ENCODE measurements at regions not wholly inside any gene's neighbourhood (a gene's known extent, or its start where the extent isn't known, plus 50 kb on each side); places are given as distances from the start of the nearest gene placed in this dataset.

- DNase-seq: no peak
Measured at GRCh38 chr2:19029655-19030054, 328.8 kb downstream of the OSR1 start.

- DNase-seq: no peak
Measured at GRCh38 chr2:19028587-19029375, 329.6 kb downstream of the OSR1 start.

GRCh38 chr2:19027626-19028025 is 330.8 kb downstream of the OSR1 start:
- DNase-seq: no peak

GRCh38 chr2:19026261-19026660 is 332.2 kb downstream of the OSR1 start:
- no peak for DNase-seq

- no peak for DNase-seq
Measured at GRCh38 chr2:19022334-19022733, 336.1 kb downstream of the OSR1 start.

- DNase-seq: no peak
Measured at GRCh38 chr2:19021721-19022120, 336.7 kb downstream of the OSR1 start.

GRCh38 chr2:19021100-19021476 is 337.3 kb downstream of the OSR1 start:
- no peak for DNase-seq

GRCh38 chr2:19020144-19021099 is 338.0 kb downstream of the OSR1 start:
- no peak for DNase-seq

- no peak for DNase-seq
Measured at GRCh38 chr2:19009510-19009909, 348.9 kb downstream of the OSR1 start.

GRCh38 chr2:19003554-19003953 is 354.9 kb downstream of the OSR1 start:
- no peak for DNase-seq

GRCh38 chr2:19000776-19001175 is 357.6 kb downstream of the OSR1 start:
- DNase-seq: no peak

- no peak for DNase-seq
Measured at GRCh38 chr2:18999198-18999597, 359.2 kb downstream of the OSR1 start.

GRCh38 chr2:18998491-18998890 is 359.9 kb downstream of the OSR1 start:
- no peak for DNase-seq

- no peak for DNase-seq
Measured at GRCh38 chr2:18993756-18994338, 364.6 kb downstream of the OSR1 start.

GRCh38 chr2:18991177-18992168 is 366.9 kb downstream of the OSR1 start:
- peak; percentile 13 for DNase-seq

- DNase-seq: no peak
Measured at GRCh38 chr2:18988631-18989232, 369.7 kb downstream of the OSR1 start.

GRCh38 chr2:18987592-18988073 is 370.8 kb downstream of the OSR1 start:
- DNase-seq: peak; percentile 69

- DNase-seq: no peak
Measured at GRCh38 chr2:18987016-18987415, 371.4 kb downstream of the OSR1 start.

GRCh38 chr2:18986046-18986445 is 372.4 kb downstream of the OSR1 start:
- DNase-seq: no peak

- DNase-seq: no peak
Measured at GRCh38 chr2:18980786-18981430, 377.5 kb downstream of the OSR1 start.
